ENCODE measurements at regions not wholly inside any gene's neighbourhood (a gene's known extent, or its start where the extent isn't known, plus 50 kb on each side); places are given as distances from the start of the nearest gene placed in this dataset.
"Not testable (repeated sequence)": the region's sequence is repeated elsewhere in the genome, so short reads cannot be mapped to it uniquely, and the experiment has no call there.

- H3K27ac ChIP-seq (ENCODE audit: low read depth in 1 of 2, low read length in 2 of 2); H3K36me3 ChIP-seq (ENCODE audit: control insufficient read depth in 4 of 4, insufficient read depth in 3 of 4, low read depth in 1 of 4, low read length in 3 of 4); H3K4me1 ChIP-seq (ENCODE audit: control insufficient read depth in 4 of 4, insufficient read depth in 4 of 4, low read length in 3 of 4); H3K9me3 ChIP-seq (ENCODE audit: control insufficient read depth in 4 of 4, low read length in 3 of 4); DNase-seq (ENCODE audit: low spot score); H3K4me3 ChIP-seq (ENCODE audit: low read depth in 1 of 3, low read length in 3 of 3); H3K27me3 ChIP-seq (ENCODE audit: control insufficient read depth in 4 of 4, insufficient read depth in 4 of 4, low read length in 3 of 4); H3K9ac ChIP-seq (ENCODE audit: low read depth in 1 of 2, low read length in 2 of 2): not testable (repeated sequence)
- WGBS: no CpG with 5 or more reads among the region's 4 CpGs
Measured at GRCh38 chr1:120623539-120623938, 100.2 kb upstream of the NBPF26 start.

GRCh38 chr1:120624565-120625064, 99.1 kb upstream of the NBPF26 start:
- H3K27ac ChIP-seq (ENCODE audit: low read depth in 1 of 2, low read length in 2 of 2); H3K27me3 ChIP-seq (ENCODE audit: control insufficient read depth in 4 of 4, insufficient read depth in 4 of 4, low read length in 3 of 4); H3K9ac ChIP-seq (ENCODE audit: low read depth in 1 of 2, low read length in 2 of 2); H3K9me3 ChIP-seq (ENCODE audit: control insufficient read depth in 4 of 4, low read length in 3 of 4); H3K4me3 ChIP-seq (ENCODE audit: low read depth in 1 of 3, low read length in 3 of 3); H3K36me3 ChIP-seq (ENCODE audit: control insufficient read depth in 4 of 4, insufficient read depth in 3 of 4, low read depth in 1 of 4, low read length in 3 of 4); H3K4me1 ChIP-seq (ENCODE audit: control insufficient read depth in 4 of 4, insufficient read depth in 4 of 4, low read length in 3 of 4); DNase-seq (ENCODE audit: low spot score): not testable (repeated sequence)
- WGBS: 53% methylated on average over 4 of the region's 5 CpGs

GRCh38 chr1:120629832-120630455, 93.8 kb upstream of the NBPF26 start:
- H3K9ac ChIP-seq (ENCODE audit: low read depth in 1 of 2, low read length in 2 of 2); H3K27ac ChIP-seq (ENCODE audit: low read depth in 1 of 2, low read length in 2 of 2); H3K4me1 ChIP-seq (ENCODE audit: control insufficient read depth in 4 of 4, insufficient read depth in 4 of 4, low read length in 3 of 4); DNase-seq (ENCODE audit: low spot score); H3K27me3 ChIP-seq (ENCODE audit: control insufficient read depth in 4 of 4, insufficient read depth in 4 of 4, low read length in 3 of 4); H3K9me3 ChIP-seq (ENCODE audit: control insufficient read depth in 4 of 4, low read length in 3 of 4); H3K4me3 ChIP-seq (ENCODE audit: low read depth in 1 of 3, low read length in 3 of 3); H3K36me3 ChIP-seq (ENCODE audit: control insufficient read depth in 4 of 4, insufficient read depth in 3 of 4, low read depth in 1 of 4, low read length in 3 of 4): not testable (repeated sequence)
- no CpG with 5 or more reads among the region's 1 CpG for WGBS

- WGBS: no CpG with 5 or more reads among the region's 5 CpGs
- H3K9ac ChIP-seq (ENCODE audit: low read depth in 1 of 2, low read length in 2 of 2); H3K36me3 ChIP-seq (ENCODE audit: control insufficient read depth in 4 of 4, insufficient read depth in 3 of 4, low read depth in 1 of 4, low read length in 3 of 4); H3K9me3 ChIP-seq (ENCODE audit: control insufficient read depth in 4 of 4, low read length in 3 of 4); H3K4me1 ChIP-seq (ENCODE audit: control insufficient read depth in 4 of 4, insufficient read depth in 4 of 4, low read length in 3 of 4); H3K4me3 ChIP-seq (ENCODE audit: low read depth in 1 of 3, low read length in 3 of 3); H3K27me3 ChIP-seq (ENCODE audit: control insufficient read depth in 4 of 4, insufficient read depth in 4 of 4, low read length in 3 of 4); H3K27ac ChIP-seq (ENCODE audit: low read depth in 1 of 2, low read length in 2 of 2); DNase-seq (ENCODE audit: low spot score): not testable (repeated sequence)
Measured at GRCh38 chr1:120634816-120635806, 88.6 kb upstream of the NBPF26 start.

- no CpG with 5 or more reads among the region's 4 CpGs for WGBS
- H3K9me3 ChIP-seq (ENCODE audit: control insufficient read depth in 4 of 4, low read length in 3 of 4): not testable (repeated sequence)
Measured at GRCh38 chr1:120640261-120641013, 83.3 kb upstream of the NBPF26 start.

GRCh38 chr1:120641014-120641302, 82.8 kb upstream of the NBPF26 start:
- H3K36me3 ChIP-seq (ENCODE audit: control insufficient read depth in 4 of 4, insufficient read depth in 3 of 4, low read depth in 1 of 4, low read length in 3 of 4); H3K9ac ChIP-seq (ENCODE audit: low read depth in 1 of 2, low read length in 2 of 2); H3K27ac ChIP-seq (ENCODE audit: low read depth in 1 of 2, low read length in 2 of 2); H3K9me3 ChIP-seq (ENCODE audit: control insufficient read depth in 4 of 4, low read length in 3 of 4); H3K4me3 ChIP-seq (ENCODE audit: low read depth in 1 of 3, low read length in 3 of 3); DNase-seq (ENCODE audit: low spot score); H3K4me1 ChIP-seq (ENCODE audit: control insufficient read depth in 4 of 4, insufficient read depth in 4 of 4, low read length in 3 of 4); H3K27me3 ChIP-seq (ENCODE audit: control insufficient read depth in 4 of 4, insufficient read depth in 4 of 4, low read length in 3 of 4): not testable (repeated sequence)
- no CpG with 5 or more reads among the region's 3 CpGs for WGBS

More at GRCh38 chr1:120640261-120641013, 83.3 kb upstream of the NBPF26 start:
- H3K4me1 ChIP-seq (ENCODE audit: control insufficient read depth in 4 of 4, insufficient read depth in 4 of 4, low read length in 3 of 4); H3K36me3 ChIP-seq (ENCODE audit: control insufficient read depth in 4 of 4, insufficient read depth in 3 of 4, low read depth in 1 of 4, low read length in 3 of 4); H3K9ac ChIP-seq (ENCODE audit: low read depth in 1 of 2, low read length in 2 of 2); DNase-seq (ENCODE audit: low spot score); H3K4me3 ChIP-seq (ENCODE audit: low read depth in 1 of 3, low read length in 3 of 3); H3K27me3 ChIP-seq (ENCODE audit: control insufficient read depth in 4 of 4, insufficient read depth in 4 of 4, low read length in 3 of 4); H3K27ac ChIP-seq (ENCODE audit: low read depth in 1 of 2, low read length in 2 of 2): not testable (repeated sequence)

- not testable (repeated sequence) for H3K4me3 ChIP-seq (ENCODE audit: low read depth in 1 of 3, low read length in 3 of 3); H3K27me3 ChIP-seq (ENCODE audit: control insufficient read depth in 4 of 4, insufficient read depth in 4 of 4, low read length in 3 of 4); H3K9me3 ChIP-seq (ENCODE audit: control insufficient read depth in 4 of 4, low read length in 3 of 4); DNase-seq (ENCODE audit: low spot score); H3K27ac ChIP-seq (ENCODE audit: low read depth in 1 of 2, low read length in 2 of 2); H3K9ac ChIP-seq (ENCODE audit: low read depth in 1 of 2, low read length in 2 of 2); H3K36me3 ChIP-seq (ENCODE audit: control insufficient read depth in 4 of 4, insufficient read depth in 3 of 4, low read depth in 1 of 4, low read length in 3 of 4); H3K4me1 ChIP-seq (ENCODE audit: control insufficient read depth in 4 of 4, insufficient read depth in 4 of 4, low read length in 3 of 4)
- WGBS: no CpG with 5 or more reads among the region's 2 CpGs
Measured at GRCh38 chr1:120647182-120647581, 76.6 kb upstream of the NBPF26 start.

Measured in liver (tissue), 6 donors.